Neural crest cell (in vitro differentiated cells): ENCODE measurements at regions not wholly inside any gene's neighbourhood (a gene's known extent, or its start where the extent isn't known, plus 50 kb on each side); places are given as distances from the start of the nearest gene placed in this dataset.

Source experiments
- DNase-seq: peaks from one replicate; pipeline ENCODE4 v3.0.0; 2021; ENCODE audit warnings: low read depth, mixed read lengths, low spot score
- H3K27ac Mint-ChIP-seq: one replicate; pipeline ENCODE4 v1.8.0; 2021; ENCODE audit warnings: mild to moderate bottlenecking, mixed read lengths; ENCODE audit not compliant: unreplicated experiment
- H3K27me3 Mint-ChIP-seq: 2 replicates; pipeline ENCODE4 v1.8.0; 2021; ENCODE audit warnings: low read depth, mild to moderate bottlenecking, mixed read lengths
- H3K36me3 Mint-ChIP-seq: 2 replicates; pipeline ENCODE4 v1.8.0; 2021; ENCODE audit warnings: low read depth, mild to moderate bottlenecking, mixed read lengths
- H3K4me1 Mint-ChIP-seq: 2 replicates; pipeline ENCODE4 v1.8.0; 2021; ENCODE audit warnings: mixed read lengths
- H3K4me3 Mint-ChIP-seq: one replicate; pipeline ENCODE4 v1.8.0; 2021; ENCODE audit warnings: mild to moderate bottlenecking, mixed read lengths
- H3K9me3 Mint-ChIP-seq: 2 replicates; pipeline ENCODE4 v1.8.0; 2021; ENCODE audit warnings: mixed read lengths
- TF ChIP-seq, protein P1 (sequence below): fragments of 200-600 bp; sonication (generic); conservative IDR thresholded peaks from 2 replicates; pipeline ENCODE4 v1.5.0; 2021; ENCODE audit warnings: antibody characterized with exemption, mild to moderate bottlenecking

DNA sequence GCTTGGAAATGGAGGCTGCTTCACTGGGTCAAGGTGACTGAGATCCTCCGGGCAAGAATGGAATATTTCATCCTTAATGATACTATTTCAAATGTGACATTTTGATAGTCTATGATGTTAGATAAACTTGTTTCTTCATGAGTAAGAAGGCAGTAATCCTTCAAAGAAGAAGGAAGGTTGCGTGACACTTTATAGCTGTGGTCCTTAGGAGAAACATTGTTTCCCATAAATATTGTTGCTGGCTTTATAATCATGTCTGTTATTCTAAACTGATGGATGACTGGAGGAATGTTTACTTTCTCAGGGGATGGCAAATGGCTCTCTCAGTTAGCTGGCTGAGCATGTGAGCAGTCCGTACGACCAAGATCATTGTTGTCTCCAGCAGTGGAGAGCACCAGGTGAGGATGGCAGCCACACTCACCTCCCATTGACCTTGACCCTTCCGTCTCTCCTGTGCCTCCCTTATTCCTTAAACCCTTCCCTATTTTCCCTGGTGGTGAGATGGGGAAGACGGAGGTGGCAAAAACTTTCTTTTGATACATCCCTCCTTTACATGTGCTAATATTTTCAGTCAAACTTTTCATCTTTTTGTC lies 171.2 kb upstream of the OLIG3 start:
- no peak overlapping the region for H3K27ac Mint-ChIP-seq
- DNase-seq = no peak
- H3K36me3 Mint-ChIP-seq = no peaks in the 10 kb centered on the region
- H3K9me3 Mint-ChIP-seq = no peaks in the 10 kb centered on the region
- TF ChIP-seq, protein P1, sequence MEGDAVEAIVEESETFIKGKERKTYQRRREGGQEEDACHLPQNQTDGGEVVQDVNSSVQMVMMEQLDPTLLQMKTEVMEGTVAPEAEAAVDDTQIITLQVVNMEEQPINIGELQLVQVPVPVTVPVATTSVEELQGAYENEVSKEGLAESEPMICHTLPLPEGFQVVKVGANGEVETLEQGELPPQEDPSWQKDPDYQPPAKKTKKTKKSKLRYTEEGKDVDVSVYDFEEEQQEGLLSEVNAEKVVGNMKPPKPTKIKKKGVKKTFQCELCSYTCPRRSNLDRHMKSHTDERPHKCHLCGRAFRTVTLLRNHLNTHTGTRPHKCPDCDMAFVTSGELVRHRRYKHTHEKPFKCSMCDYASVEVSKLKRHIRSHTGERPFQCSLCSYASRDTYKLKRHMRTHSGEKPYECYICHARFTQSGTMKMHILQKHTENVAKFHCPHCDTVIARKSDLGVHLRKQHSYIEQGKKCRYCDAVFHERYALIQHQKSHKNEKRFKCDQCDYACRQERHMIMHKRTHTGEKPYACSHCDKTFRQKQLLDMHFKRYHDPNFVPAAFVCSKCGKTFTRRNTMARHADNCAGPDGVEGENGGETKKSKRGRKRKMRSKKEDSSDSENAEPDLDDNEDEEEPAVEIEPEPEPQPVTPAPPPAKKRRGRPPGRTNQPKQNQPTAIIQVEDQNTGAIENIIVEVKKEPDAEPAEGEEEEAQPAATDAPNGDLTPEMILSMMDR = no peak
- no peaks in the 10 kb centered on the region for H3K4me1 Mint-ChIP-seq
- no peaks in the 10 kb centered on the region for H3K27me3 Mint-ChIP-seq
- no peak overlapping the region for H3K4me3 Mint-ChIP-seq

DNA sequence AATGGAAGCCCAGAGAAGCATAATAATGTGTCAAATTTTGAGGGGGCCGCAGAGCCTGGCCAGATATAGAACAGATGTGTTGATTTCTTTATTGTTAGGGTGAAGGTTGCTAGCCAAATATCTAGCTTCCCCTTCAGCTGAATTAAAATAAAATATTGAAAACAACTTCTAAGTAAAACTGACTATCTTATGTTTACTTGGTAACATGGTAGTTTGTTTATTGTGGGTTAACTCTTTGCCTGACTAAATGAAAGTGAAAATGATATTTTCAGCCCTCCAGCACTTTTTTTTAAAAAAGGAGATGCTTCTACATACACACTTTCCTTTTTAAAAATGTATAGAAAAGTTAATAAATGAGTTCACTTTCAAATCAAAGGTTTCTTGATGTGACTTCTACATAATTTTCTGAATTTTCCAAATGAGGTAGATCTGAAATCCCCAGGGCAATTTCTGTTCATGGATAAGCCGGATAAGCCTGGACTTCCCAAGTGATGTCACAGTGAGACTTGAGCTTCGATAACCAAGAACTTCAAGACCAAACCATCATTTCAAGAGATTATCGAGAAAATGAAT lies 172.1 kb upstream of the OLIG3 start:
- no peaks in the 10 kb centered on the region for H3K27me3 Mint-ChIP-seq
- no peak for DNase-seq
- H3K4me1 Mint-ChIP-seq = no peaks in the 10 kb centered on the region
- peaks cover 3% of the 10 kb centered on the region for H3K9me3 Mint-ChIP-seq
- H3K4me3 Mint-ChIP-seq = no peak overlapping the region
- TF ChIP-seq, protein P1 = no peak
- no peak overlapping the region for H3K27ac Mint-ChIP-seq
- peaks cover 4% of the 10 kb centered on the region for H3K36me3 Mint-ChIP-seq

- peaks cover 4% of the 10 kb centered on the region for H3K36me3 Mint-ChIP-seq
- H3K27me3 Mint-ChIP-seq = no peaks in the 10 kb centered on the region
- TF ChIP-seq, protein P1 = no peak
- H3K4me3 Mint-ChIP-seq = no peak overlapping the region
- no peak overlapping the region for H3K27ac Mint-ChIP-seq
- H3K4me1 Mint-ChIP-seq = no peaks in the 10 kb centered on the region
- peaks cover 9% of the 10 kb centered on the region for H3K9me3 Mint-ChIP-seq
- DNase-seq = no peak
These were observed 179.4 kb upstream of the OLIG3 start for GRCh38 chr6:137673603-137674002.

- H3K9me3 Mint-ChIP-seq = peaks cover 10% of the 10 kb centered on the region
- TF ChIP-seq, protein P1 = no peak
- no peaks in the 10 kb centered on the region for H3K27me3 Mint-ChIP-seq
These were observed 182.7 kb upstream of the OLIG3 start for GRCh38 chr6:137676888-137677287.

GRCh38 chr6:137677709-137678108 lies 183.5 kb upstream of the OLIG3 start:
- Mint-ChIP-seq H3K4me3 (no peak overlapping the region), H3K36me3 (no peaks in the 10 kb centered on the region), H3K9me3 (peaks cover 12% of the 10 kb centered on the region), H3K27me3 (no peaks in the 10 kb centered on the region), H3K27ac (no peak overlapping the region), H3K4me1 (no peaks in the 10 kb centered on the region)
- TF ChIP-seq, protein P1 = no peak
- DNase-seq = no peak

More at GRCh38 chr6:137676888-137677287, 182.7 kb upstream of the OLIG3 start:
- Mint-ChIP-seq H3K4me1 (no peaks in the 10 kb centered on the region), H3K36me3 (no peaks in the 10 kb centered on the region), H3K27ac (no peak overlapping the region), H3K4me3 (no peak overlapping the region)
- DNase-seq = no peak
